Common myeloid progenitor, CD34-positive (primary cell): ENCODE measurements at regions not wholly inside any gene's neighbourhood (a gene's known extent, or its start where the extent isn't known, plus 50 kb on each side); places are given as distances from the start of the nearest gene placed in this dataset.
"Not testable (repeated sequence)": the region's sequence is repeated elsewhere in the genome, so short reads cannot be mapped to it uniquely, and the experiment has no call there.

Experiments
- CTCF ChIA-PET: fragments of 350-600 bp; sonication (Branson Sonifier 250); formaldehyde crosslinking; loops from one replicate; lab custom pipeline; 2021; ENCODE audit warnings: antibody characterized with exemption; lab: Charles Lee
- POLR2A ChIA-PET: fragments of 350-600 bp; sonication (Branson Sonifier 250); formaldehyde crosslinking; loops from one replicate; lab custom pipeline; 2021; ENCODE audit warnings: antibody characterized with exemption; lab: Charles Lee
- DNase-seq, 3 donors: peaks; one replicate each; pipeline versions ENCODE4 v3.0.0 to v3.0.0-alpha.2; 2013
- H3K27ac ChIP-seq, 2 experiments: 1 replicate in 1 of 2; 2 replicates in 1 of 2; pipeline ENCODE4 v1.7.0; 2013; ENCODE audit warnings: inconsistent platforms in 2 of 2, low read length in 2 of 2, mild to moderate bottlenecking in 2 of 2, low read depth in 1 of 2, moderate library complexity in 1 of 2; ENCODE audit not compliant: severe bottlenecking in 2 of 2, insufficient read depth in 1 of 2, poor library complexity in 1 of 2
- H3K27me3 ChIP-seq, 5 experiments: replicated peaks in 2 of 5; 1 replicate in 3 of 5; 2 replicates in 2 of 5; pipeline versions ENCODE4 v1.6.1 to v1.7.0; 2013; ENCODE audit warnings: low read length in 4 of 5, mild to moderate bottlenecking in 2 of 5, moderate library complexity in 2 of 5, inconsistent platforms in 1 of 5; ENCODE audit not compliant: insufficient read depth in 5 of 5, control insufficient read depth in 4 of 5
- H3K36me3 ChIP-seq, 4 experiments: 1 replicate in 2 of 4; 2 replicates in 2 of 4; pipeline versions ENCODE4 v1.6.1 to v1.7.0; 2013; ENCODE audit warnings: low read length in 3 of 4, control low read depth in 1 of 4, mild to moderate bottlenecking in 1 of 4; ENCODE audit not compliant: control insufficient read depth in 4 of 4, insufficient read depth in 4 of 4
- H3K4me1 ChIP-seq, 4 experiments: 1 replicate in 3 of 4; 2 replicates in 1 of 4; pipeline versions ENCODE4 v1.6.1 to v1.7.1; 2013; ENCODE audit warnings: low read length in 3 of 4, mild to moderate bottlenecking in 3 of 4, control low read depth in 1 of 4, inconsistent platforms in 1 of 4, moderate library complexity in 1 of 4; ENCODE audit not compliant: control insufficient read depth in 4 of 4, insufficient read depth in 4 of 4; ENCODE audit errors: control extremely low read depth in 1 of 4
- H3K4me3 ChIP-seq, 7 experiments: 1 replicate in 4 of 7; 2 replicates in 3 of 7; pipeline versions ENCODE4 v1.5.1 to v1.7.0; 2013; ENCODE audit warnings: mild to moderate bottlenecking in 7 of 7, low read length in 6 of 7, moderate library complexity in 6 of 7, inconsistent platforms in 2 of 7, low read depth in 2 of 7, control low read depth in 1 of 7; ENCODE audit not compliant: insufficient read depth in 4 of 7, control insufficient read depth in 1 of 7; ENCODE audit errors: extremely low read depth in 1 of 7
- H3K9me3 ChIP-seq, 5 experiments: 1 replicate in 4 of 5; 2 replicates in 1 of 5; pipeline versions ENCODE4 v1.6.1 to v1.7.1; 2013; ENCODE audit warnings: low read length in 4 of 5, mild to moderate bottlenecking in 2 of 5, inconsistent platforms in 1 of 5, low read depth in 1 of 5, moderate library complexity in 1 of 5; ENCODE audit not compliant: control insufficient read depth in 4 of 5, insufficient read depth in 2 of 5; ENCODE audit errors: control extremely low read depth in 1 of 5
- WGBS: methylation state at CpG from one replicate; pipeline ENCODE4 v1.1.5; 2013; ENCODE audit not compliant: insufficient coverage; 5-methylcytosine and 5-hydroxymethylcytosine counted together

GRCh38 chr2:111570300-111571114 lies 313.5 kb downstream of the ANAPC1 start:
- peak in 2 of 3 donors; percentile 6 to 25 for DNase-seq
- H3K4me1 ChIP-seq, H3K36me3 ChIP-seq, POLR2A ChIA-PET, H3K9me3 ChIP-seq, CTCF ChIA-PET, H3K27ac ChIP-seq, H3K27me3 ChIP-seq: not testable (repeated sequence)
- peak overlapping the region in 2 of 7 experiments; percentile 8 to 36 for H3K4me3 ChIP-seq
- 0% methylated on average over 2 of the region's 9 CpGs for WGBS

GRCh38 chr2:111574803-111575202 lies 309.2 kb downstream of the ANAPC1 start:
- CTCF ChIA-PET, H3K4me1 ChIP-seq, H3K36me3 ChIP-seq, H3K9me3 ChIP-seq, POLR2A ChIA-PET, H3K27ac ChIP-seq, H3K27me3 ChIP-seq, DNase-seq, H3K4me3 ChIP-seq: not testable (repeated sequence)
- 100% methylated on average over 2 of the region's 4 CpGs for WGBS

GRCh38 chr2:111577154-111577885 lies 306.7 kb downstream of the ANAPC1 start:
- CTCF ChIA-PET, DNase-seq, POLR2A ChIA-PET, H3K9me3 ChIP-seq, H3K27me3 ChIP-seq, H3K27ac ChIP-seq, H3K36me3 ChIP-seq, H3K4me1 ChIP-seq, H3K4me3 ChIP-seq: not testable (repeated sequence)
- 75% methylated on average over 2 of the region's 18 CpGs for WGBS

GRCh38 chr2:111579500-111580134 lies 304.4 kb downstream of the ANAPC1 start:
- H3K36me3 ChIP-seq, H3K9me3 ChIP-seq, H3K4me3 ChIP-seq, H3K27ac ChIP-seq, CTCF ChIA-PET, POLR2A ChIA-PET, H3K4me1 ChIP-seq, H3K27me3 ChIP-seq: not testable (repeated sequence)
- WGBS: 100% methylated on average over 4 of the region's 10 CpGs
- DNase-seq: peak in 2 of 3 donors; percentile 34 to 52

- POLR2A ChIA-PET, H3K4me3 ChIP-seq, H3K36me3 ChIP-seq, H3K27me3 ChIP-seq, CTCF ChIA-PET, H3K4me1 ChIP-seq, H3K27ac ChIP-seq, H3K9me3 ChIP-seq, DNase-seq: not testable (repeated sequence)
- no CpG with 5 or more reads among the region's 6 CpGs for WGBS
Observed at GRCh38 chr2:111580616-111581015, 303.4 kb downstream of the ANAPC1 start.

GRCh38 chr2:111582090-111582489 lies 301.9 kb downstream of the ANAPC1 start:
- POLR2A ChIA-PET, H3K4me3 ChIP-seq, H3K27ac ChIP-seq, H3K9me3 ChIP-seq, H3K27me3 ChIP-seq, H3K4me1 ChIP-seq, DNase-seq, CTCF ChIA-PET, H3K36me3 ChIP-seq: not testable (repeated sequence)
- 94% methylated on average over 3 of the region's 6 CpGs for whole genome bisulfite sequencing

- not testable (repeated sequence) for H3K9me3 ChIP-seq
- WGBS: no CpG with 5 or more reads among the region's 3 CpGs
Observed at GRCh38 chr2:111583480-111583879, 300.5 kb downstream of the ANAPC1 start.

More at GRCh38 chr2:111583480-111583879, 300.5 kb downstream of the ANAPC1 start:
- DNase-seq, CTCF ChIA-PET, H3K36me3 ChIP-seq, H3K4me3 ChIP-seq, POLR2A ChIA-PET, H3K27me3 ChIP-seq, H3K4me1 ChIP-seq, H3K27ac ChIP-seq: not testable (repeated sequence)
